ENCODE measurements at regions not wholly inside any gene's neighbourhood (a gene's known extent, or its start where the extent isn't known, plus 50 kb on each side); places are given as distances from the start of the nearest gene placed in this dataset.

DNA sequence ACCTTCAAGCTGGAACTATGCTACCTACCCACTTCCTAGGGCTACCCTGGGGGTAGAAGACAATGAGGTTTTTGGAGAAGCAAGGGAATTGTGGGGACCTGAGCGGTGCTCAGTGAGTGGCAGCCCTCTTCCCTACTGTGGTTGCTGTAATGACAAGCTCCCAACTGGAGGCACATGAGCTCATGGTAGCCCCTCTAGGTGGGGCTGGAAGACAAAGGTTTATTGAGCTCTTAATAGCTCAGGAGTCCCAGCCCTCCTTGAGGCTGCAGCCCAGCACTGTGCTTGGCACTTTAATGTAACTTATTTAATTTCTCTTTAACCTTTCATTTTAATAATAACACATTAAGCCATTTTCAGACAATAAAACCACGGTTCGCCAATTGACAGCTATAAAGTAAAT, 528.9 kb downstream of the OMA1 start:
- POLR2A ChIA-PET: no interaction called here
- Histone ChIP-seq H3K4me3 (ENCODE audit: low read depth in 2 of 2, low read length in 1 of 2) (no peak overlapping the region), H3K27ac (ENCODE audit: low read depth in 2 of 2, low read length in 1 of 2) (no peak overlapping the region), H3F3A (replicated peaks; ENCODE audit: insufficient read depth) (no peaks in the 10 kb centered on the region), H3K4me2 (no peak overlapping the region), H3K27me3 (ENCODE audit: insufficient read depth) (no peaks in the 10 kb centered on the region), H3K36me3 (replicated peaks in 1 of 2; ENCODE audit: control insufficient read depth in 1 of 2, insufficient read depth in 2 of 2, low read length in 1 of 2) (no peaks in the 10 kb centered on the region), H3K4me1 (ENCODE audit: control insufficient read depth in 1 of 2, insufficient read depth in 2 of 2, low read depth in 1 of 2, low read length in 1 of 2) (no peaks in the 10 kb centered on the region), H3K79me2 (ENCODE audit: insufficient read depth) (no peaks in the 10 kb centered on the region), H3K9me3 (no peaks in the 10 kb centered on the region), H3K9ac (no peak overlapping the region), H4K20me1 (ENCODE audit: insufficient read depth) (no peaks in the 10 kb centered on the region), H2AFZ (ENCODE audit: low read depth) (no peak overlapping the region), H3K9me2 (no peaks in the 10 kb centered on the region)
- TF ChIP-seq FOXJ3 (CRISPR knock-in tag; IDR thresholded peaks at IDR 0.05) (no peak), NRF1 (IDR thresholded peaks at IDR 0.05; ENCODE audit: low read depth, low read length) (no peak), MXI1 (IDR thresholded peaks at IDR 0.05; ENCODE audit: low read depth, low read length) (no peak), TEAD4 (IDR thresholded peaks at IDR 0.05; ENCODE audit: borderline replicate concordance, insufficient read depth) (no peak), EP300 (IDR thresholded peaks at IDR 0.05; ENCODE audit: borderline replicate concordance in 1 of 2, low read depth in 1 of 2, low read length in 1 of 2) (no peak), GABPA (IDR thresholded peaks at IDR 0.05; ENCODE audit: low read depth) (no peak), JUND (IDR thresholded peaks at IDR 0.05) (no peak)
- TF ChIP-seq, protein P1, sequence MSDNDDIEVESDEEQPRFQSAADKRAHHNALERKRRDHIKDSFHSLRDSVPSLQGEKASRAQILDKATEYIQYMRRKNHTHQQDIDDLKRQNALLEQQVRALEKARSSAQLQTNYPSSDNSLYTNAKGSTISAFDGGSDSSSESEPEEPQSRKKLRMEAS (IDR thresholded peaks at IDR 0.05; ENCODE audit: low read depth): no peak
- CTCF ChIA-PET: interaction anchor here (1.3 kb wide), 1 partner anchor 29 kb away, joined by 3 read pairs; no protein-coding TSS in a partner anchor
- 62% methylated on average over 3 of the region's 3 CpGs for WGBS (ENCODE audit: low lambda C conversion rate)
- DNase-seq: no peak

DNA sequence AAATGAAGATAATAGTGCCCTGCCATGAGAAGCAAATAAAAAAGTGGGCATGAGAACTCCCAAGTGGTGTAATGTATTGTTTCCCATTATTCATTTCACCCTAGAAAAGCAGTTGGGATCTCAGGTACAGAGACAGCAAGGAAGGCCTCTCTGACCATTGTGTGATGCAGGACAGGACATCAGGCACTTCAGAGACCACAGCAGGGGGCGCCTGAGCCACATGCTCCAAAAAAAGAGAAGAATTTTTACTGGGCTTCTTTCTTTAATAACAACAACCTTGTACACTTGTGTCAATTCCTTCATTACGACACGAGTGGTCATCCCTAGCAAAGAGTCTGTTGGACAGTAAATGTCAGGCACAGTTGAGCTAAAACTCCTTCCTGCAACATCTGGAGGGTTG, 533.3 kb downstream of the OMA1 start:
- no peak overlapping the region for H2AFZ ChIP-seq (ENCODE audit: low read depth)
- H3K9me3 ChIP-seq: no peaks in the 10 kb centered on the region
- H3K4me3 ChIP-seq (ENCODE audit: low read depth in 2 of 2, low read length in 1 of 2): no peak overlapping the region
- no peak overlapping the region; a peak in 1 of 4 replicates for H3K27ac ChIP-seq (ENCODE audit: low read depth in 2 of 2, low read length in 1 of 2)
- no peak for DNase-seq
- TF ChIP-seq, protein P2, sequence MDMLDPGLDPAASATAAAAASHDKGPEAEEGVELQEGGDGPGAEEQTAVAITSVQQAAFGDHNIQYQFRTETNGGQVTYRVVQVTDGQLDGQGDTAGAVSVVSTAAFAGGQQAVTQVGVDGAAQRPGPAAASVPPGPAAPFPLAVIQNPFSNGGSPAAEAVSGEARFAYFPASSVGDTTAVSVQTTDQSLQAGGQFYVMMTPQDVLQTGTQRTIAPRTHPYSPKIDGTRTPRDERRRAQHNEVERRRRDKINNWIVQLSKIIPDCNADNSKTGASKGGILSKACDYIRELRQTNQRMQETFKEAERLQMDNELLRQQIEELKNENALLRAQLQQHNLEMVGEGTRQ (IDR thresholded peaks at IDR 0.05; ENCODE audit: borderline replicate concordance, low read depth, low read length): no peak
- TF ChIP-seq FOXM1 (IDR thresholded peaks at IDR 0.05; ENCODE audit: low read depth): no peak
- TF ChIP-seq RAD21 (IDR thresholded peaks at IDR 0.05; ENCODE audit: low read length): peak; percentile 56
- TF ChIP-seq SMC3 (IDR thresholded peaks at IDR 0.05; ENCODE audit: low read depth, low read length): peak; percentile 18; the same call in 1 of the 2 replicates
- no peak for TF ChIP-seq EP300 (IDR thresholded peaks at IDR 0.05; ENCODE audit: borderline replicate concordance in 1 of 2, low read depth in 1 of 2, low read length in 1 of 2)
- H3K79me2 ChIP-seq (ENCODE audit: insufficient read depth): no peaks in the 10 kb centered on the region
- H3K9me2 ChIP-seq: no peaks in the 10 kb centered on the region
- no peaks in the 10 kb centered on the region for H3K36me3 ChIP-seq (replicated peaks in 1 of 2; ENCODE audit: control insufficient read depth in 1 of 2, insufficient read depth in 2 of 2, low read length in 1 of 2)
- H3K4me2 ChIP-seq: no peak overlapping the region
- no peaks in the 10 kb centered on the region for H3F3A ChIP-seq (replicated peaks; ENCODE audit: insufficient read depth)
- 30% methylated on average over 3 of the region's 3 CpGs for WGBS (ENCODE audit: low lambda C conversion rate)
- no peaks in the 10 kb centered on the region for H3K27me3 ChIP-seq (ENCODE audit: insufficient read depth)
- H4K20me1 ChIP-seq (ENCODE audit: insufficient read depth): no peaks in the 10 kb centered on the region
- ChIA-PET POLR2A (no interaction called here), CTCF (interaction anchor here (0.7 to 2.0 kb wide), 6 partner anchors 8 to 1182 kb away, joined by 3 to 6 read pairs (median 4); no protein-coding TSS in a partner anchor)
- H3K9ac ChIP-seq: no peak overlapping the region
- no peaks in the 10 kb centered on the region for H3K4me1 ChIP-seq (ENCODE audit: control insufficient read depth in 1 of 2, insufficient read depth in 2 of 2, low read depth in 1 of 2, low read length in 1 of 2)

All from SK-N-SH (cell line).